NCI-H2196 (cell line): ENCODE measurements at regions not wholly inside any gene's neighbourhood (a gene's known extent, or its start where the extent isn't known, plus 50 kb on each side); places are given as distances from the start of the nearest gene placed in this dataset.
"Not testable (repeated sequence)": the region's sequence is repeated elsewhere in the genome, so short reads cannot be mapped to it uniquely, and the experiment has no call there.

Source experiments
- DNase-seq: peaks from one replicate; lab custom pipeline; 2025; ENCODE audit not compliant: unreplicated experiment; lab: John Stamatoyannopoulos, UW

DNA sequence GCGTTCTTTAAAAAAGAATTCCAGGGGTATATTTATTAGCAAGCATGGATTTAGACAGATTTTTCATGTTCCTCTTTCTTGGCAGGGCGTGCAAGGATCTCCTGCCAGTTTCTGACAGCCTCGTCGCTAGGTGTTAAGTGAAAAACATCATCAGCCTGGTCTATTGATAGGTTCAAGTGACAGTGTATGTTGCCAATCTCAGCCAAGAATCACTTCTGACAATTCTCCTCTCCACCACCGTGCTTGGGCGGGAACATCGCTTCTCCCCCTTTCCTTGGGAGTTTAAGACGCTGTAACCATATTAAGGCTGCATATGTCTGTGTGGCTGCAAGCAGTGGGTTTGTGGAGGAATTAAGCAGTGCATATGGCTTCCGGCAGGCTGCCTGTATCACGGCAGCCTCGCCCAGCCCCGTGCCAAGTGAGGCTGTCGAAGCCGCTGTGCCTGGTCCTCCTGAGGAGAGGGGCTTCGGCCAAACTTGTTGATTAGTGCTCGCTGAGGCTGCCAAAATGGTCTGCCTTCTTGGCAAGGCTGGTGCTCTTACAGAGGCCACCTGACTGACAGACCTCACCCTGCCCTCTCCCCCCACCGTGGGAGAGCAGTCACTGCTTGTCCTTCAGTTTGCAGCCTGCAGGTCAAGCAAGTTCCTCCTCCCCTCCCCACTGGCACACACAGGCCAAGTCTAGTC is 132.2 kb upstream of the MPHOSPH6 start:
- DNase-seq, result no peak

DNA sequence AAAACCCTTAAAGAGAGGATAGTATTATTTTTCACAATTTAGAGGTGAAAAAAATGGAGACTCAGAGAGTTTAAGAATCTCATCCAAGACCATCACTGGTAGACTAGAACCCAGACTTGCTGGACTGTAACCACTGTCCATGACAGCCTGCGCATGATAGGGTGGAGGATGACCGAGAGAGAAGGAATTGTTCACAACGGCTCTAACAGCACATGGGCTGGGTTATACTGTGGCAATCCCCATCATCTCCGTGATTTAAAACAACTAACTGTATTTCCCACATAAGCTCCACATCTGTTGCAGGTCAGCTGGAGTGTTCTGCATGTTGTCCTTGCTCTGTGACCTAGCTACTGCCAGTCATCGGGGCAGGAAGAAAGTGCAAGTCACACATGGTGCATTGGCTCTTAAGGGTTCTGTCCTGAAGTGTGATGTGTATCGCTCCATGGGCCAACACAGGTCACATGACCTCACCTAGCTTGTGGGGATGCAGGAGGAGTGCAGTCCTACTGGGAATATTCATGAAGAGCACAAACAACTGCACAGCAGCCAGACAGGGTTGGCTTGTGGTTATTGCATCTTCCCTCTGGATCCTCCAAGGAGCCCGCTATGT is 131.2 kb upstream of the MPHOSPH6 start:
- no peak for DNase-seq

DNA sequence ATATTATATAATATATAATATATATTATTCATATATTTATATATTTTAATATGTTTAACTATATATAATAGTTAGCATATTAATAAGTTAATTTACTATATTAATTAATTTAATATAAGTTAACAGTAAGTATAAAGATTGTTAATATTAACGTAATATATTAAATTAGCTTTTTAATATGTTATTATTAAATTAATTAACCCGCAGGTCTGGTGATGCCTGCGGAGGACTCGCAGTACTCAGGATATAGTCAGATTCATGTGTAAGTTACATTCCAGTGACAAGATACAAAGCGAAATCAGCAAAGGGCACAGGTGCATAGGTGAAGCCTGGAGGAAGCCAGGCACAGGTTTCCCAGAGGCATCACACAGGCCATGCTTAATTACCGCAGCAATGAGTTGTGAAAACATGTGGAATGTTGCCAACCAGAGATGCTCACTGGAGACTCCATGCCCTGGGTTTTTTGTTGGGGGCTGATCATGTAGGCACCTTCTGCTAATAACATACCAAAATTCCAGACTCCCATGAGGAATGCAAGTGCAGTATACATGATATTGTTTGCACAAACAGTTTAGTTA is 130.4 kb upstream of the MPHOSPH6 start:
- DNase-seq, result no peak

DNA sequence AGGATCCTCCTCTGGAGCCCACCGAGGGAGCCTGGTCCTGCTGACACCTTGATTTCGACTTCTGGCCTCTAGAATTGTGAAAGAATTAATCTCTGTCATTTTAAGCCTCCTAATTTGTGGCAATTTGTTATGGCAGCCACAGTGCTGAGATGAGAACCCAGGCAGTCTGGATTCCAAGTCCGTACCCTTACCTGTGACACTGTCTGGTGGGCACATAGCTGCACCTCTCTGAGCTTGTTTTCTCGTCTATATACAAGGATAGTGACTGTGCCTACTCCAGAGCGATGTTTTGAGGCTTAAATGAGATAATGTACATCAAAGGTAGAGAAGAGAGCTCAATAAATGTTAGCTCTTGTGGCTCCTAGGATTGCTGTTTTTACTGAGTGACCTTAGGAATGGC is 128.4 kb upstream of the MPHOSPH6 start:
- DNase-seq, result no peak

DNA sequence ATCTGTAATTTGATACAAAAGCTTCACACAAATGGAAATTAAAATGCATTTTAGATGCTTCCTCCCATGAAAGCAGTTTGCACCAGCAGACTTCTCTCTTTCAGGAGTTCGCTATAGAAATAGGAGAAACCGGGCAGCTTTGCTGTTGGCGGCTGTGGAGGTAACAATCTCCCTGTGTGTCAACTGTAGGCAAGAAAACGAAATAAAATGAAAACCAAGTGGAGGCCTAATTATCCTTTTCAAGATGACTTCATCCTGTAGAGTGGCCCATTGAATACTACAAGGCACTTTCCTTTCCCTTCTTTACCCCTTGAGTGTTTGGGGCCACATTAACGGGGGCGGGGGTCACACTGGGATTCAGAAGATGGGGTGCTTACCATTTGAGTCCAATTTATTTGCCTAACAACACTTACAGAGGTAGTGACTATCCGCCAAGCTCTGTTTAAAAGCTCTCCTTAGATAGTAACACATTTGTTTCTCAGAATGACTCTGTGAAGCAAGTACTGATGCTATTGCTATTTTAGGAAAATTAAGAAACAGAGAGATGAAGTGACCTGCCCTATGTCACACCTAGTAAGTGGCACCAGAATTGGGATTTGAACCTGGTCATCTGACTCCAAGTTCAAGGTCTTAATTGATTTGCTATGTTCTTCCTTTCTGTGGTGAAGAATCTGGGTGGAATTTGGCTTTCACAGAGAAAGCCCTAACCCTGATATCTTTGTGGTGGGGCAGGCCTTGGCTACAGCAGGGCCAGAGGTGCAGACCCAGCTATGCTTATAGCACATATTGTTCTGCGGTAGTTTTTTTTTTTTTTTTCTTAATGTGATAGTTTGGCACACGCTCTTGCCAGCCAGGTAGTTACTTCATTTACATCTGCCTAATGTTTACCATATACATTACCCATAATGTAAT is 125.5 kb upstream of the MPHOSPH6 start:
- DNase-seq, result no peak

DNA sequence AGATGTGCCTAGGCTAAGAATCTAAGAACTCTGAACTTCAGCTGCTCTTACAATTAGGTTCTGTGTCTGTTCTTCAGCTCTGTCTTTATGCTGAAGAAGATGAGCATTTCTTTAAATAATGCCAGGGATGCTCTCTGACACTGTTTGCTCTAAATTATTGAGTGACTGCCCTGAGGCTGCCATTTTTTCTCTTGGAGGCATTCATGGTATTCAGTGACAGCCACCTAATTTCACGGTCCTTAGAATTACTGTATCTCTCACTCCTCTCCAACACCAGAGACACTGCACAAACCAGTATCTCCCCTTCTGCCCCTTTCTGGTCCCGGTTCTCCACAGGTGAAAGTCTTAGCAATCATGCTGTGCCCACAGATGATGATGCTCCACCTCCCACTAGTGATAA is 123.6 kb upstream of the MPHOSPH6 start:
- no peak for DNase-seq

DNA sequence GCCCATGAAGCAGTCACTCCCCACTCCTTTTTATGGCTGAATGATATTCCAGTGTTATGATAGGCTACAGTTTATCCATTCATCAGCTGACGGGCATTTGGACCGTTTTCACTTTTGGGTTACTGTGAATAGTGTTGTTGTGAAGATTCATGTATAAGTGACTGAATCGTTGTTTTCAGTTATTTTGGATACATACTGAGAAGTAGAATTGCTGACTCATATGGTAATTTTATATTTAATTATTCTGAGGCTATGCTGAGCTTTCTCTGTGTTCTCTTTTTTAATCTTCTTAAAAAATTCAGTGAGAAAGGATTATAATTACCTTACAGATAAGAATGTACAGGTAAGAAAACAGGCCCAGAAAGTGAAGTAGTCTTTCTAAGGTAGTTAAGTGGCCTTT is 117.9 kb upstream of the MPHOSPH6 start:
- no peak for DNase-seq

- DNase-seq, result no peak
These were observed 112.6 kb upstream of the MPHOSPH6 start for GRCh38 chr16:82282662-82283061.

- DNase-seq, result no peak
These were observed 111.5 kb upstream of the MPHOSPH6 start for GRCh38 chr16:82281544-82281943.

DNA sequence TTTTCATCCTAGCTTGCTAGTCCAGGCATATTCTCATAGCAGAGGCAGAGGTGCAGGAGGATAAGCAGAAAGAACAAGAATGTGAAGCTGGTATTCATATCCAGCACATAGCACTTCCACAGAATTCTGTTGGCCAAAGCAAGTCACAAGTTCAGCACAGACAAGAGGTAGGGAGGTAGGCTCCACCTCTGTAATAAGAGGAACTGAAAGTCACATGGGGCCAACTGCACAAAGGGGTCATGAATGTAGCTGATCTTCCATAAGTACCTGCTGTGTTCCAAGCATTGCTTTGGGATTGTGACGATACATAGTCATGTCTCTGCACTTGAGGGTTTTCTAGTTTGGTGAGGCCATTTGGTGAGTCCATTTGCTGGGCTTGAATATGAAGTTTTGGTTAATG is 110.8 kb upstream of the MPHOSPH6 start:
- no peak for DNase-seq

- DNase-seq, result not testable (repeated sequence)
These were observed 105.3 kb upstream of the MPHOSPH6 start for GRCh38 chr16:82275349-82275748.

- no peak for DNase-seq
These were observed 101.6 kb upstream of the MPHOSPH6 start for GRCh38 chr16:82271636-82272035.

GRCh38 chr16:82267675-82268074 is 97.7 kb upstream of the MPHOSPH6 start:
- DNase-seq, result not testable (repeated sequence)

DNA sequence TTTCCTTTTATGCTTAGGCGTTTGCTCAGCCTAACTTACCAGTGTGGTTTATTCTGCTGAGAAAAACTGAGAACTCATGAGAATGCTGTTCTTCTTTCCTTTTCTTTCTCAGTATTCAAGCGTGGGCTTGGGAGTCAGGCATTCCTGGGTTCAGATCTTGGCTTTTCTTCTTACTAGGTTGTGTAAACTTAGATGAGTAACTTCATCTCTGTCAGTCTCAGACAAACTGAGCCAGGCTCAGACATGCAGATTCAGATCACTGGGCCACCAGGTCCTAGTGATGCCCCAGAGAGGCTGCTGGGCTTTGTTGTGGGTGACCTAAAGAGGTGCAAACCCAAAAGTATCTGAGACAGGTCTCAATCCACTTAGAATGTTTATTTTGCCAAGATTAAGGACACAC is 95.8 kb upstream of the MPHOSPH6 start:
- no peak for DNase-seq

DNA sequence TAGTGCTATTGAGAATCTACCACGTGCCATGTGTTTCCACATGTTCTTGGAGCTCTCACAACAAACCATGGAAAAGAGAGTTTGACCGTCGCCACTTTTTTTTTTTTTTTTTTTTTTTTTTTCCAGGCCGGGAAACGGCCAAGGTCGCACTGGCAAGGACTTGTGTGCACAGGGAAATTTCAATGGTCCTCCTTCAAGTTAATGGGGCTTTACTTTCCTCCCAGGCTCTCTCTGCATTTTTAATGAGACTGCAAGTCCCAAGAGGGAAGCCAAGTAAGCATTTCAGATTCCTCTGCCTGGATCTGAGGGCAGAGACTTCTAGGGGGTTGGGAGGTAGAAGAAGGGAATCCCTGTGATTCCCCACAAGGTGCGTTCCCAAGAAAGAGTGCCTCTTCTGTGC is 94.7 kb upstream of the MPHOSPH6 start:
- no peak for DNase-seq

DNA sequence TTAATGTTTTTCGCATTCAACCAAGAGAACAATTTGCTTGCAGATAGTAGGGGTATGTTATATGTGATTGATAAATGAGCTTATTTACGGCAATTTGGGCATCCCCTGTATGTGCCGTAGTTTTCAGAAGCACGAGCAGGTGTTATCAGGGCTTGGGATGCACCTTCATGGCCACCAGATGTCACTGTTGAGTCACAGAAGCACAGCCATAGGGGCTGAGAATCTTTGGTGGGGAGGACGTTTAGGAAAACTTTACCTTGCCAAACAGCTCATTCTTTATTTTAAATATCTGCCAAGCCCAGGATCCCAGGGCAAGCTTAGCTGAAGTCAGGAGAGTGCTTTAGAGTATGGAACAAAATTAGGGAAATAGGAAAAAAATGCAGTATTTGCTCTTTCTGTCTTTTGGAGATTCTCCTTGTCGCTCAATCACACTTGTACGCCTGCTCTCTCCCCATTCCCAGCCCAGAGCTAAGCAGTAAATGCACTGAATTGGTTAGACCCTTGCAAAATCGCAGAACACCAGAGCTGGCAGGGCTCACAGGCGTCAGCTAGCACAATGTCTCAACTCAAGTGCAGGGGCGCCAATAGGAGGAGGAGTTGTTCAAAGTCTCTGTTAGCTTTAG is 93.6 kb upstream of the MPHOSPH6 start:
- peak; percentile 54 for DNase-seq

- no peak for DNase-seq
These were observed 92.2 kb upstream of the MPHOSPH6 start for GRCh38 chr16:82262244-82262643.

GRCh38 chr16:82260212-82260795 is 90.3 kb upstream of the MPHOSPH6 start:
- no peak for DNase-seq

DNA sequence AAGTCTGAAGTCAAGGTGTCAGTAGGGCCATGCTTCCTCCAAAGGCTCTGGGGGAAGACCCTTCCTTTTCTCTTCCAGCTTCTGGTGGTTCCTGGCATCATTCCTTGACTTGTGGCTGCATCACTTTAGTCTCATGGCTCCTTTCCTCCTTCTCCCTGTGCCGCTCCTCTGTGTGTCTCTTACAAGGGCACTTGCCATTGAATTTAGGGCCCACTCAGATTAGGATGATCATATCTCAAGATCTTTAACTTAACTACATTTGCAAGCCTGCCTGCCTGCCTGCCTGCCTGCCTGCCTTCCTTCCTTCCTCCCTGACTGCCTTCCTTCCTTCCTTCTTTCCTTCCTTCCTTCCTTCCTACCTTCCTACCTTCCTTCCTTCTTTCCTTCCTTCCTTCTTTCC is 89.7 kb upstream of the MPHOSPH6 start:
- DNase-seq, result no peak

GRCh38 chr16:82257990-82258389 is 88.0 kb upstream of the MPHOSPH6 start:
- DNase-seq, result no peak

DNA sequence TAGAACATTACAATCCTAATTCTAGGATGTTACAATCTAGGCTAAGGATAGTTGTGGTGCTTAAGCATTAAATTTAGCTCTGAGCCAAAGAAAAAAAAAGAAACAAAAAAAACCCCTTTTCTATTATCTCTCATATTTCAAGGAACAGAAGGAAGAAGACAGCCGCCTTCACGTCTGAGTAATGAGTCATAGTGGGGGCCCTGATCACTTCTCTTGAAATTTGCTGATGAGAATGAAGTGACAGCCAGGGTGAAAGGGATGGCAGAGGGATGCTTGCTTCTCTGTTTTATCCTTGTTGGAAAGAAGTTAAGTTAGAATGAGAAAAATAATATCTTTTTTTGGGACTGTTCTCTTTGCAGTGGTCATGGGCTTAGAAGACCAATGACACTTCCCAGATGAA is 82.6 kb upstream of the MPHOSPH6 start:
- DNase-seq, result no peak
